Fibroblast of skin of right biceps (primary cell): ENCODE measurements at regions not wholly inside any gene's neighbourhood (a gene's known extent, or its start where the extent isn't known, plus 50 kb on each side); places are given as distances from the start of the nearest gene placed in this dataset.
A peak's percentile ranks its signal among the peaks of the same experiment; 100 is the strongest.
"Not testable (repeated sequence)": the region's sequence is repeated elsewhere in the genome, so short reads cannot be mapped to it uniquely, and the experiment has no call there.

Experiments used
- DNase-seq: peaks from one replicate; pipeline ENCODE4 v3.0.0-alpha.2; 2013

- no peak for DNase-seq
These were observed 197.0 kb downstream of the MAF start for GRCh38 chr16:79403534-79403933.

- DNase-seq: no peak
These were observed 197.6 kb downstream of the MAF start for GRCh38 chr16:79402920-79403319.

- no peak for DNase-seq
These were observed 198.2 kb downstream of the MAF start for GRCh38 chr16:79402356-79402755.

- no peak for DNase-seq
These were observed 198.8 kb downstream of the MAF start for GRCh38 chr16:79401782-79402181.

DNA sequence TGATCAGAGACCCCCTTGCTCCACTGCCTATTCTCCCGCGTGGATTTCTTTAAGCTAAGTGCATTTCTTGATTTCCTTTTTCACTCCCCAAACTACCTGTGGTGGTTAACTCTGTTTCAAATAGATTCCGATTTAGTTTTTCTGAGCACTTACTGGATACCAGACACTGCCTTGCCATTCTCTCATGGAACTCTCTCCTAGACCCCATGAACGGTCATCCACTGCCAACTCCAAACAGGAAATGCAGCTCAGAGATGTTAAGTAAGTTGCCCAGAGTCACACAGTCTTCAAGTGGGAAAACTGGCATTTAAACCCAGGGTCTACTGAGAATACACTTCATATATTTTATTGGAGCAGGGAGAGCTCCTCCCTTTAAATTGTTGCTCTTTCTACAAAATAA lies 199.4 kb downstream of the MAF start:
- no peak for DNase-seq

DNA sequence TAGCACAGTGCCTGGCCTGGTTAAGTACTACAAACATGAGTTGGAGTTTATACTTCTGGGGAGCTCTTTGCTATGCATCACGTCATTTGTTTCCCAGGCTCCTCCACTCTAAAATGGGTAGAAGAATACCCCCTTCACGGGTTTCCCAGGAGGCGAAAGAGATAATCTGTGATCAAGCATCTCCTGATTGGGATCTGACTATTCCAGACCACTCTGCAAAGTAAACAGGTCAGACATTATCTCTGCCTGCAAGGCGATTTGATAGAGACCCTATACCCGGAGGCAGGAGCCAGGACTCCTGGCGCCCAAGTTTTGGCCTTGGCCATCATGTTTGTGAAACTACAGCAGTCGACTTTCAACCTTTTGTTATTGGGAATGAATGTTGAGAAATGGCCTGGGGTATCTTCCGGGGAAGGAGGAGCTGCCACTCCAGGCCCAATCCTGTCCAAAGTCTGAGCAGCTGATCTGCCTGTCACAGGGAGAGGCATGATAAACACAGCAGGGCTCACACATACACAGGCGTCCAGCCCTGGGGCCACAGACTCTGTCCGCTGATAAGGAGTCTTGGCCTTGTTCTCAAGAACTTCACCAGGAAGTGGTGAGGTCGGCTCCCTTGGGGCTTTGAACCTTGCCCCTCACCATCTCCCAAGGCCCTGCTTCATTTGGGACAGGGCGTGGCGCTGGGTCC lies 199.9 kb downstream of the MAF start:
- DNase-seq: no peak

DNA sequence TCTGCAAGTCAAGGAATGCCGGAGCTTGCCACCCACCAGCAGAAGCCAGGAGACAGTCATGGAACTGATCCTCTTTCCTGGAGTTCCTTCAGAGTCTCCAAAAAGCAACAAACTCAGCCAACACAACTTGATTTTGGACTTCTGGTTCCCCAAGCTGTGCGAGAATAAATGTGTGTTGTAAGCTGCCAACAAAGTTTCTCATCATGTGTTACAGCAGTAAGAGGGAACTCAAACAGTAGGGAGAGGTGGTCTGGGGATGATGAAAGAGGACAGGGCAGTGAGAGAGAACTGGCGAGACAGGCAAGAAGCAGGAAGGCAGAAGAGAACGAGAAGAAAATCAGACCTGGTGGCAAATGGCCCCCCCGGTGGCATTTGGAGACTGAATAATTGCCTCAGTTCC lies 204.9 kb downstream of the MAF start:
- no peak for DNase-seq

DNA sequence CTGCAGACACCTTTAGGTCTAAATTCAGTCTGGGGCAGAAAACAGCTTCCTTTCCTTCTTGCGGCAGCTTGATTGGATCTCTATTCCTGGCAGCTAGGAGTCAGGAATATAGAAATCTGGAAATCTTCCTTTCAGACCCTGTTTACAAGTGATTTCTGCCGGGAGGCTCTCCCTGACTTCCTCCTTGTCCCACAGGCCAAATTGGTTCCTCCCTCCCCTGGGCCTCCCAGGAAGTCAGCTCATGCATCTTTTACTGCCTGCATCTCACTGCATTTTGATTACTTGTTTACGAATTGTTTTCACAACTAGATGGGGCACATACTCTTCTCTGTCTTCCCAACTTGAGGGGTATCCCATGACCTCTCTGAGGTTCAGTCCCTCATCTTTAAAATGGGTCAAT lies 206.3 kb downstream of the MAF start:
- DNase-seq: no peak

GRCh38 chr16:79393564-79393963 lies 207.0 kb downstream of the MAF start:
- no peak for DNase-seq

DNA sequence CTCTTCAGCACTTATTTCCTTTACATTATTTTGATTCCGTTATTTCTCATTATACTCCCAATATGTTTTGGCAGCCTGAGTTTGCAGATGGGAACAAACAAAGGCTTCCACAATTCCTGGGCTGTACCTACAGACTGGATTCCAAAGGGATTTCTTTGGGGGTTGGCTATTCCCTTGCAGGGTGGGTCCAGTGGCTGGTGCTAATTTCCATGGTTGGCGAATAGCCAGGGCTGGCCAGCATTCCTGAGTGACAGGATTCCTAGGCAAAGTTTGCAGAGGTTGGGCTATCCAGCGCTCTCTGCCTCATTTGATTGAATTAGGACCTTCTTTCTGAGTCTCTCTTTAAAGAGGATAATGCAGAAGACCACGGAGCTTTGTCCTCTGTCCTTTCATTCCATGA lies 207.4 kb downstream of the MAF start:
- DNase-seq: no peak

DNA sequence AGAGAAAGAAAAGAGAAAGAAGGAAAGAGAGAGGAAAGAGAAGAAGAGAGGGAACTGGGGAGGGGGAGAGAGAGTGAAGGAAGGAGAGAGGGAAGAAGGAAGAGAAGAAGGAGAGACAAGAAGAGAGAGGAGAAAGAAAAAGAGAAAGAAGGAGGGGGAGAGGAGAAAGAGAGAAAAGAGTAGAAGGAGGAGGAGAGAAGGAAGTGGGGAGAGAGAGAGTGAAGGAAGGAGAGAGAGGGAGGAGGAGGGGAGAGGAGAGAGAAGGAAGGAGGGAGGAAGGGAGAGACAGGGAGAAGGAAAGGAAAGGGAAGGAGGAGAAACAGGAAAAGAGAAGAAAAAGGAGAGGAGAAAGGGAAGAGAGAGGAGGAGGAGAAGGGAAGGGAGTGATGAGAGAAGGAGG lies 208.5 kb downstream of the MAF start:
- no peak for DNase-seq

DNA sequence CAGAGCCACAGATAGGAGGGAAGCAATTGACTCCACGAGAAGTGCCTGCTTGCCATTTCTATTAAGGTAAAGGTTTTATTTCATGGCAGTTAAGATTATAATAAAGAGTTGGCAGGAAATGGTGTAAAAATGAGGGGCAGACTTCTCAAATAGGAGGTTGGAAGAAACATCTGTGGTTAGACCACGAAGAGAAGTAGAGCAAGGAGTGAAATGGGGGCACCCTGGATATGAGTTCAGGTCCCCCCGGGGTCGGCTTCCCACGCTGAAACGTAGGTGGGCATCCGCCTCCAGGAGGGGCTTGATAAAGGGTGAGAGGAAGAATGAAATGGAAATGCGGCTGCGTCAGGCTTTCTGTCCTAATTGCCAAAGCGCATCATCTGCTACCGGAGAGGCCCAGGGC lies 209.1 kb downstream of the MAF start:
- no peak for DNase-seq

GRCh38 chr16:79390481-79391051 lies 210.0 kb downstream of the MAF start:
- no peak for DNase-seq

GRCh38 chr16:79388396-79388795 lies 212.1 kb downstream of the MAF start:
- DNase-seq: no peak

DNA sequence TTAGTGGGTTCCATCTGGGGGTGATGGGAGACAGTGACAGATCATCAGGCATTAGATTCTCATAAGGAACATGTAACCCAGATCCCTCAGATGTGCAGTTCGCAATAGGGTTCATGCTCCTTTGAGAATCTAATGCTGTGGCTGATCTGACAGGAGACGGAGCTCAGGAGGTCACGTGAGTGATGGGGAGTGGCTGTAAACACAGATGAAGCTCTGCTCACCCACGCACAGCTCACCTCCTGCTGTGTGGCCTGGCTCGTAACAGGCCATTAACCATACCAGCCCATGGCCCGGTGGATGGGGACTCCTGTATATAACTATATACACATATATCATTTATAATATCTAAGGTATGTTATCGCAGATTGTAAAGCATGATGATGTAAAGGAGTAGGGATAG lies 214.2 kb downstream of the MAF start:
- no peak for DNase-seq

DNA sequence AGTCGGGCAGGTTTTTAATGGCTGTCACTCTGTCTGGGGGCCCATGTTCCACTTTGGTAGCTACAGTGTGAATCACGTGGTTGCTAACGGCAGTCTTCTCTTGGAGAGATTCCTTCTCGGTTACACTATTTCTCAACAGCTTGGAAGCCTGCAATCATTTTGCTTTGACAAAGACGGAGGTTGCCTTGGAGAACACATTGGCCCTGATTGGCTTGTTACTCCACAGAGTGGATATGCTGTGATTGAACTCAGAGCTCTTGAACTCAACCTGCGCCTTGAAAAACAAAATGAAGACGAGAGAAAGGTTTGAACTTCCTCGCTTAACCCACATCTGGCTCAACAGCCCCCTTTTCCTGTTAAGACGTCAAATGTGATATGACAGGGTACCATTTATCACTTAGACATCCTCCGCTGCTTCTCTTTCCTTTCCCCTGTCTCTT lies 218.9 kb downstream of the MAF start:
- no peak for DNase-seq

DNA sequence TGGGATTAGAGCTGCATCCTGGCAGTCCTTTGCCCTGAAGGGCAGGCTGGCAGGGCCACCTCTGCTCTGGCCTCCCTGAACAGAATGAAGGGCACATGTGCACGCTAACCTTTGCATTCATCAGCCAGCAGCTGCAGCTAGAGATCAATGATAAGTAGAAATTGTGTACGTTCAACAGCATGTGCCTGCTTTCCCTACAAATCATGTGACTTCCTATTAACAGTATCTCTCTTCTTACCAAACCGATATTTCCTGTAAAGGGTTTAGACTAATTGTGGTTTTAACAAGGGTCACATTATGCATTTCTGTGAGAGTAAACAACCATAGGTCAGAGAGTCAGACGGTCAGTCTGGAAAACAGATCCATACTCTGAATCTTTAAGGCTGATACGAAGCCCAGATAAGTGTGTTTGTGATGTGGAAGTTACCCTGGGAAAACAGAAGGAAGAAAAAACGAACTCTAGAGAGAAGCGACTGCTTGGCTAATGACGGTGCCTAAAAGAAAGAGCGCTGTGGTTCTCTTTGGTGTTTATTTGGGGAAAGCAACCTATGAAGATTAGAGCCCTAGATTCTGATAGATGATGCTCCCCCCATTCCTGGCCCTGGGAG lies 219.4 kb downstream of the MAF start:
- no peak for DNase-seq

GRCh38 chr16:79379095-79379494 lies 221.4 kb downstream of the MAF start:
- no peak for DNase-seq

DNA sequence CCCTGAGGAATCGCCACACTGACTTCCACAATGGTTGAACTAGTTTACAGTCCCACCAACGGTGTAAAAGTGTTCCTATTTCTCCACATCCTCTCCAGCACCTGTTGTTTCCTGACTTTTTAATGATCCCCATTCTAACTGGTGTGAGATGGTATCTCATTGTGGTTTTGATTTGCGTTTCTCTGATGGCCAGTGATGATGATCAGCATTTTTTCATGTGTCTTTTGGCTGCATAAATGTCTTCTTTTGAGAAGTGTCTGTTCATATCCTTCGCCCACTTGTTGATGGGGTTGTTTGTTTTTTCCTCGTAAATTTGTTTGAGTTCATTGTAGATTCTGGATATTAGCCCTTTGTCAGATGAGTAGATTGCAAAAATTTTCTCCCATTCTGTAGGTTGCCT lies 223.5 kb downstream of the MAF start:
- DNase-seq: not testable (repeated sequence)

DNA sequence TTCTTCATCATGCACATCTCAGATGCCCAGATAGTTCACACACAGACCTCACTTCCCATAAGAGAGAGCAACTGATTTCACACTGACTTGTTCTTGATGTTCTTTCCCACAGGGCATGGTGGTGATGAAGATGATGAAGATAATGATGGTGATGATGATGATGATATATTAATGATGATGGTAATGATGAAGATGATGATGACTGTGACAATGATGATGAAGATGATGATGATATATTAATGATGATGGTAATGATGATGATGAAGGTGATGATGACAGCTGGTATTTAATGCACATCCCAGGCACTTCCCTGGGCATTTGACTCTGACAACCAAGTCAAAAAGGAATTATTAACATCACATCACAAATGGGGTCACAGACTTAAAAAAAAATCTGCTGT lies 225.2 kb downstream of the MAF start:
- no peak for DNase-seq

DNA sequence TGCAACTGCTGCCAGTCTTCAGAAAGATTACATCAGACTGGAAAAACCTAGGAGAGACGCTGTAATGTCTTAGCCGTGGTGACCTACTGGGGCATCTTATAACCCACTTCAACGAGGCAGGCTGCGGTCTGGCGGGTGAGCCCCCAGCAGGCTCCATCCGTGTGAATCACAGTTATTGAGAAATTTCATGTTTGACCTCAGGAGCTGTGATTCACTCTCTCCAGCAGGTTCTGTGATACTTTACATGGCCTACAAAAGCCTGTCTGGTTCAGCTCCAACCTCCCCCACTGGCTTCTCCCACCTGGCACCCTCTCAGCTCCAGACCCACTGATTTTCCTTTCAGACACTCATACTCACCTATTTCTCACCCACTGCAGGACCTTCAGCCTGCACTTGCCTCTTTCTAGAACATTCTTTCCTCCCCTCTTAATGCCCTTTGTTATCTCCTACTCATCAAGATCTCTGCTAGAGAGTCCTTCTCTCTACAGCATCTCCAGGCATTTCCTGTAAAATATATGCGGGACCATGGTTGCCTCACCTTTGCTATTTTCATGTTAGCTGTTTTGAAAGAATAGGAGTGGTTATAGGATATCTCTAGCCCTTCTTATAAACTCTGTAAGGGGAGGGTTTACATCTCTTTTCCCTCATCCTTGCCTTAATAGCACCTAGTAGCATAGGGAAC lies 227.9 kb downstream of the MAF start:
- DNase-seq: peak; percentile 71

DNA sequence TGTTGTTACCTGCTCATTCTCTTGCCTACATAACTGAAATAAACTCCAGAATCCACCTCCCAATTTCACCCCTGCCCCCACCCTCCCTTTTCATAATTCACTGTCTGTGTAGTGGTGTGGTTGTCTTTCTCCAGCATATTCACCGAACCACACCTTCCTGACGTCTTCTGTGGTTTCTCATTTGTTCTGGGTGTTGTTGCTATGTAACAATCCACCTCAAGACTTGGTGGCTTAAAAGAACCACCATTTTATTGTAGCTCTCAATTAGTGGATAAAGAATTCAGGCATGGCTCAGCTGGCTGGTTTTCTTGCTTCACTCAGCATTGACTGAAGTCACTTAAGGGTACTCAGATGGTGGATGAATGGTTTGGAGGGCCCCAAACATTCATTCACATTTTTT lies 229.8 kb downstream of the MAF start:
- DNase-seq: no peak

DNA sequence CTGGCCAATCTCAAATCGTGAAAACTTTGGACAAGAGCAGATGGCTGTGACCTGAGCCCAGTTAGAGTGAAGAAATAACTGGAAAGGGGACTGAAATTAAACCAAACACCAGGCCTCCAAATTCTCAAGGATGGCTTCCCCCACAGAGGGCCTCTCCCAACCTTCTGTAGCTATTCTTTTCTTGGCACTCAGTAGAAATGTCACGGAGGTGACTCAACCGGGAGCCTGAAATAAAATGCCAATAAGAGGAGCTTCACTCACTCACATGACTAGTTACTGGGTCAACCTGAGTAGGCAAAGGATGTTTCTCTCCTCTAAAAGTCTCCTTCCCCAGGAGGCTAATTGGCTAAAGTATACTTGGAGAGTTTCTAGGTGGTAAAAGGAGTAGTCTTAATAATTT lies 230.7 kb downstream of the MAF start:
- peak; percentile 35 for DNase-seq

GRCh38 chr16:79367822-79368221 lies 232.7 kb downstream of the MAF start:
- DNase-seq: no peak
